Hepatocyte (in vitro differentiated cells): ENCODE measurements at regions not wholly inside any gene's neighbourhood (a gene's known extent, or its start where the extent isn't known, plus 50 kb on each side); places are given as distances from the start of the nearest gene placed in this dataset.

Source experiments
- EZH2 ChIP-seq: fragments of 200-600 bp; sonication (generic); IDR thresholded peaks from 2 replicates; pipeline ENCODE4 v1.6.1; 2016; ENCODE audit warnings: antibody characterized with exemption, mild to moderate bottlenecking, borderline replicate concordance
- EZH2phosphoT487 ChIP-seq: fragments of 200-600 bp; sonication (generic); IDR thresholded peaks from one replicate; pipeline ENCODE4 v1.6.1; 2018; ENCODE audit warnings: antibody characterized with exemption, mild to moderate bottlenecking, low read depth, moderate library complexity; ENCODE audit not compliant: unreplicated experiment, severe bottlenecking
- TF ChIP-seq, protein P1 (sequence below): fragments of 200-600 bp; sonication (generic); IDR thresholded peaks from 2 replicates; pipeline ENCODE4 v1.5.1; 2016; ENCODE audit warnings: antibody characterized with exemption, mild to moderate bottlenecking; ENCODE audit not compliant: poor library complexity

DNA sequence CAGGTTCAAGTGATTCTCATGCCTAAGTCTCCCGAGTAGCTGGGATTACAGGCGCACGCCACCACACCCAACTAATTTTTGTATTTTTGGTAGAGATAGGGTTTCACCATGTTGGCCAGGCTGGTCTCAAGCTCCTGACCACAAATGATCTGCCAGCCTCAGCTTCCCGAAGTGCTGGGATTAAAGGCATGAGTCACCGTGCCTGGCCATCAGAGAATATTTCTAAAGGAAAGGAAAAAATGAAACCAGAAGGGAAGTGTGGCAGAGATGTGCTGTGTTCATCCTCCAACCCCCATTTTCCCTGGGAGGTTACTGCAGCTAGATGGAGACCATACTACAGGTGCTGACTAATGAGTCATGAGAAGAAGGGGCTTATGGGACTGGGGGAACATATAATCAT, 964.1 kb downstream of the TTLL7 start:
- TF ChIP-seq EZH2 = no peak
- TF ChIP-seq, protein P1, sequence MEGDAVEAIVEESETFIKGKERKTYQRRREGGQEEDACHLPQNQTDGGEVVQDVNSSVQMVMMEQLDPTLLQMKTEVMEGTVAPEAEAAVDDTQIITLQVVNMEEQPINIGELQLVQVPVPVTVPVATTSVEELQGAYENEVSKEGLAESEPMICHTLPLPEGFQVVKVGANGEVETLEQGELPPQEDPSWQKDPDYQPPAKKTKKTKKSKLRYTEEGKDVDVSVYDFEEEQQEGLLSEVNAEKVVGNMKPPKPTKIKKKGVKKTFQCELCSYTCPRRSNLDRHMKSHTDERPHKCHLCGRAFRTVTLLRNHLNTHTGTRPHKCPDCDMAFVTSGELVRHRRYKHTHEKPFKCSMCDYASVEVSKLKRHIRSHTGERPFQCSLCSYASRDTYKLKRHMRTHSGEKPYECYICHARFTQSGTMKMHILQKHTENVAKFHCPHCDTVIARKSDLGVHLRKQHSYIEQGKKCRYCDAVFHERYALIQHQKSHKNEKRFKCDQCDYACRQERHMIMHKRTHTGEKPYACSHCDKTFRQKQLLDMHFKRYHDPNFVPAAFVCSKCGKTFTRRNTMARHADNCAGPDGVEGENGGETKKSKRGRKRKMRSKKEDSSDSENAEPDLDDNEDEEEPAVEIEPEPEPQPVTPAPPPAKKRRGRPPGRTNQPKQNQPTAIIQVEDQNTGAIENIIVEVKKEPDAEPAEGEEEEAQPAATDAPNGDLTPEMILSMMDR = no peak
- no peak for TF ChIP-seq EZH2phosphoT487
